PC-3 (cell line): ENCODE measurements at regions not wholly inside any gene's neighbourhood (a gene's known extent, or its start where the extent isn't known, plus 50 kb on each side); places are given as distances from the start of the nearest gene placed in this dataset.

ENCODE experiments used
- ATAC-seq: fragments of 200-7000 bp; cut with Tn5 transposase; 2 replicates; pipeline ENCODE4 v1.9.1; 2020; ENCODE audit warnings: mild to moderate bottlenecking, moderate library complexity
- BruUV-seq: library from RNA; stranded (reverse); fragments of 400-500 nt; replicated peaks from 2 replicates; lab custom pipeline; 2021; lab: Mats Ljungman, UMichigan
- CTCF ChIA-PET: fragments of 300-600 bp; sonication (Branson Sonifier 250); formaldehyde crosslinking; loops from one replicate; lab custom pipeline; 2022; ENCODE audit warnings: antibody characterized with exemption; lab: Charles Lee
- POLR2A ChIA-PET: fragments of 300-600 bp; sonication (Branson Sonifier 250); formaldehyde crosslinking; loops from one replicate; lab custom pipeline; 2022; ENCODE audit warnings: antibody characterized with exemption; ENCODE audit not compliant: unreplicated experiment; lab: Charles Lee
- DNase-seq: peaks from one replicate; pipeline ENCODE4 v3.0.0-alpha.2; 2015
- H2AFZ ChIP-seq: fragments of 300-600 bp; sonication (generic); 2 replicates; pipeline ENCODE4 v1.6.0; 2016; ENCODE audit warnings: antibody characterized with exemption, low read length
- H3F3A ChIP-seq: fragments of 300-600 bp; sonication (generic); one replicate; pipeline ENCODE4 v1.6.0; 2017; ENCODE audit warnings: antibody characterized with exemption, low read length, control low read depth, mild to moderate bottlenecking; ENCODE audit not compliant: unreplicated experiment
- H3K27ac ChIP-seq: fragments of 300-600 bp; sonication (generic); 2 replicates; pipeline ENCODE4 v1.5.1; 2016; ENCODE audit warnings: mild to moderate bottlenecking, low read length
- H3K27me3 ChIP-seq: fragments of 300-600 bp; sonication (generic); 2 replicates; pipeline ENCODE4 v1.6.1; 2016; ENCODE audit warnings: low read length, mixed read lengths
- H3K36me3 ChIP-seq: fragments of 300-600 bp; sonication (generic); 2 replicates; pipeline ENCODE4 v1.6.1; 2016; ENCODE audit warnings: low read depth, mixed run types, low read length, mixed read lengths
- H3K4me1 ChIP-seq: fragments of 300-600 bp; sonication (generic); 2 replicates; pipeline ENCODE4 v1.5.1; 2016; ENCODE audit warnings: low read length; ENCODE audit not compliant: insufficient read depth
- H3K4me2 ChIP-seq: fragments of 300-600 bp; sonication (generic); 2 replicates; pipeline ENCODE4 v1.6.0; 2016; ENCODE audit warnings: low read length
- H3K4me3 ChIP-seq: fragments of 300-600 bp; sonication (generic); 2 replicates; pipeline ENCODE4 v1.5.1; 2016; ENCODE audit warnings: mild to moderate bottlenecking, low read length, mixed read lengths
- H3K79me2 ChIP-seq: fragments of 300-600 bp; sonication (generic); 2 replicates; pipeline ENCODE4 v1.6.1; 2017; ENCODE audit warnings: low read length, mixed read lengths
- H3K9ac ChIP-seq: fragments of 300-600 bp; sonication (generic); 2 replicates; pipeline ENCODE4 v1.6.0; 2016; ENCODE audit warnings: mild to moderate bottlenecking, low read length
- H3K9me2 ChIP-seq: fragments of 300-600 bp; sonication (generic); replicated peaks from 2 replicates; pipeline ENCODE4 v1.6.1; 2016; ENCODE audit warnings: mixed run types, low read length, mixed read lengths
- H3K9me3 ChIP-seq: fragments of 300-600 bp; sonication (generic); 2 replicates; pipeline ENCODE4 v1.6.1; 2016; ENCODE audit warnings: low read length, mixed read lengths
- H4K20me1 ChIP-seq: fragments of 300-600 bp; sonication (generic); 2 replicates; pipeline ENCODE4 v1.6.1; 2016; ENCODE audit warnings: low read length, mixed read lengths
- CTCF ChIP-seq: fragments of 300-600 bp; sonication (generic); conservative IDR thresholded peaks from 2 replicates; pipeline ENCODE4 v1.5.1; 2017; ENCODE audit warnings: antibody characterized with exemption, low read depth, mild to moderate bottlenecking, low read length
- EZH2 ChIP-seq: fragments of 300-600 bp; sonication (generic); IDR thresholded peaks from one replicate; pipeline ENCODE4 v1.6.1; 2017; ENCODE audit warnings: antibody characterized with exemption, mild to moderate bottlenecking, low read length; ENCODE audit not compliant: unreplicated experiment
- EZH2phosphoT487 ChIP-seq: fragments of 300-600 bp; sonication (generic); IDR thresholded peaks from 2 replicates; pipeline ENCODE4 v1.6.1; 2018; ENCODE audit warnings: mild to moderate bottlenecking, antibody characterized with exemption, low read length, borderline replicate concordance
- intact Hi-C: fragments of 100-400 bp; cut with micrococcal nuclease; formaldehyde crosslinking; loops from 2 replicates; pipeline ENCODE4 v1.9.0; 2023

DNA sequence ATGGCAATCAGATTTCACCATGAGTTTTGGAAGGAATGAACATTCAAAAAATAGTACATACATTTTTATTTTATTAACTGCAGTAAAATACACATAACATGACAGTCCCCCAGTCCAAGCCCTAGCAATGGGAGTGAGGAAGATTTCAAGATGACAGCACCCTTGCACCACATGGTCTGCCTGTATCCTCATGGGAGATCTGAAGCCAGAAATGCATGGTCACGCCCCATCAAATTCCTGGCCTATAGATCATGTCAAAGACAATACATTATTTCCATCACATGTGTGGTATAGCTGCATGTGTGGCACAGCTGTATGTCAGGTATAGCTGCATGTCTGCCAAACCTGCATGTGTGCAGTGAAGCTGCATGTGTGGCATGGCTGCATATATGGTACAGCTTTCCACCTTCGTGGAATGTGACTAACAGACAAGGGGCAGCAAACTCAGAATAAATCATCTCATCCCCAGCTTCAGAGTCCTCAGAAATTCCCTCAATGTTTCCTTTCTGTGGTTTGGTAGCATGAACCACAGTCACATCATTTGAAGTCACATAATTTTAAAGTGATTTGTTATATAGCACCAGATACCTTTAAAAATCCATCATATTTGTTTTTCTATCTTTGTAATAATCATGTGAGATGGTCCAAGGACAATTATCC lies 518.2 kb upstream of the SOX11 start:
- Histone ChIP-seq H3K36me3 (no peaks in the 10 kb centered on the region), H3K4me1 (peaks cover 17% of the 10 kb centered on the region), H3K9me2 (no peaks in the 10 kb centered on the region), H3F3A (no peaks in the 10 kb centered on the region), H3K4me3 (no peak overlapping the region), H3K9ac (no peak overlapping the region), H4K20me1 (no peaks in the 10 kb centered on the region), H3K4me2 (no peak overlapping the region), H3K79me2 (no peaks in the 10 kb centered on the region), H3K9me3 (no peaks in the 10 kb centered on the region), H3K27me3 (no peaks in the 10 kb centered on the region), H2AFZ (no peak overlapping the region), H3K27ac (no peak overlapping the region)
- no peak for ATAC-seq
- ChIA-PET POLR2A (no interaction called here), CTCF (no interaction called here)
- no TSS peak for BruUV-seq
- DNase-seq: no peak
- intact Hi-C loops: no loop called here
- TF ChIP-seq CTCF: no peak
- no peak for TF ChIP-seq EZH2phosphoT487
- no peak for TF ChIP-seq EZH2

DNA sequence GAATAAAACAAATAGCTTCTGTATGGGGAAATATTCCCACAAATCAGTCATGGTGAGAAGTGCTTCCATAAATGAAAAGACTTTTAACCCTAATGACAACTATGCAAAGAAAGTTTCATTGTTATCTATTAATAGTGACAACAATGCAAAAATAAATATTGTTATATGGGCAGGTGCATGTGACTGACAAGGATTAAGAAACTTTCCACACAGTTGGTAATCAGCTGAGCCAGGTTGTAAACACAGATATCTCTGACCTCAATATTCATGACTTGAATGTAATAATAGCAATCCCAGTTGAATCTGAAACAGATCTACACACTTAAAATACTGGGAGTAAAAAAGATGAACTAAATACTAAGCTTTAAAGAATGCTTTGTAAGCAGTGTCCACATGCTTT lies 517.0 kb upstream of the SOX11 start:
- no peaks in the 10 kb centered on the region for H3F3A ChIP-seq
- no peak overlapping the region for H3K4me3 ChIP-seq
- TF ChIP-seq EZH2 (no peak), EZH2phosphoT487 (no peak), CTCF (no peak)
- H3K9me2 ChIP-seq: no peaks in the 10 kb centered on the region
- H3K36me3 ChIP-seq: no peaks in the 10 kb centered on the region
- H2AFZ ChIP-seq: no peak overlapping the region
- no peaks in the 10 kb centered on the region for H3K79me2 ChIP-seq
- ATAC-seq: no peak
- ChIA-PET POLR2A (no interaction called here), CTCF (no interaction called here)
- intact Hi-C loops: no loop called here
- H3K4me1 ChIP-seq: peaks cover 17% of the 10 kb centered on the region
- H3K27me3 ChIP-seq: no peaks in the 10 kb centered on the region
- DNase-seq: no peak
- H3K4me2 ChIP-seq: no peak overlapping the region
- H3K9me3 ChIP-seq: no peaks in the 10 kb centered on the region
- BruUV-seq: no TSS peak
- no peak overlapping the region for H3K9ac ChIP-seq
- no peaks in the 10 kb centered on the region for H4K20me1 ChIP-seq
- H3K27ac ChIP-seq: no peak overlapping the region

DNA sequence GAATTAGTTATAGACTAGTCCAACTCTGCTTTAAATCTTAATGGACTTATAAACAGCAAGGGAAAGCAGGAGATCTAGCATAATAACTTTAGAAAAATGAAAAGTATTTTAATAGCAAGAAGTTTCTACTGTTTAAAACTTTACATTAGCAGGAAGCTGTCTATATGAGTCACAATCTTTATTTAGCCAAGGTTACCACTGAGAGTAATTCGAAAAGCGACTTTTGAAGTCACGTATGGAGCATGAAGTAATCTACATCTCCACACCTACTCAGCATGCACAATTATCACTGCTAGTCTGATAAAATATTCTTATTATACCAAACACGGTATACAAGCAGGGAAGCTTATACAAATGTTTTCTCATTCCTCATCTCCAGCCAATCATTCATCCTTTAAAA lies 515.4 kb upstream of the SOX11 start:
- H2AFZ ChIP-seq: peak overlapping the region; percentile 56; the same call in 1 of the 2 replicates
- H3K9me3 ChIP-seq: peaks cover 3% of the 10 kb centered on the region; the same call in 1 of the 2 replicates
- intact Hi-C loops: no loop called here
- no peaks in the 10 kb centered on the region for H3F3A ChIP-seq
- ChIA-PET CTCF (no interaction called here), POLR2A (no interaction called here)
- no peaks in the 10 kb centered on the region for H3K9me2 ChIP-seq
- TF ChIP-seq EZH2 (no peak), EZH2phosphoT487 (no peak), CTCF (no peak)
- DNase-seq (peak; percentile 53), ATAC-seq (peak; percentile 85)
- no peaks in the 10 kb centered on the region for H3K27me3 ChIP-seq
- H3K4me3 ChIP-seq: peak overlapping the region; percentile 22; the same call in 1 of the 2 replicates
- H3K79me2 ChIP-seq: no peaks in the 10 kb centered on the region
- TSS peak; percentile 20 for BruUV-seq
- H3K9ac ChIP-seq: no peak overlapping the region
- H3K27ac ChIP-seq: peak overlapping the region; percentile 70
- peak overlapping the region; percentile 53 for H3K4me2 ChIP-seq
- H3K36me3 ChIP-seq: no peaks in the 10 kb centered on the region
- peaks cover 17% of the 10 kb centered on the region for H3K4me1 ChIP-seq
- H4K20me1 ChIP-seq: no peaks in the 10 kb centered on the region
